CD8-positive, alpha-beta memory T cell (primary cell): ENCODE measurements at regions not wholly inside any gene's neighbourhood (a gene's known extent, or its start where the extent isn't known, plus 50 kb on each side); places are given as distances from the start of the nearest gene placed in this dataset.
"Not testable (repeated sequence)": the region's sequence is repeated elsewhere in the genome, so short reads cannot be mapped to it uniquely, and the experiment has no call there.

ENCODE experiments used
- CTCF ChIA-PET: fragments of 350-600 bp; sonication (Branson Sonifier 250); formaldehyde crosslinking; loops from one replicate; lab custom pipeline; 2021; ENCODE audit warnings: antibody characterized with exemption; lab: Charles Lee
- POLR2A ChIA-PET: fragments of 350-600 bp; sonication (Branson Sonifier 250); formaldehyde crosslinking; loops from one replicate; lab custom pipeline; 2021; ENCODE audit warnings: antibody characterized with exemption; lab: Charles Lee
- DNase-seq, 5 donors: peaks; one replicate each; pipeline versions ENCODE4 v3.0.0 to v3.0.0-alpha.2; 2020 to 2022; ENCODE audit warnings: mixed read lengths in 1 of 5
- H3K27ac ChIP-seq: one replicate; pipeline ENCODE4 v1.7.0; 2013; ENCODE audit warnings: low read depth, mild to moderate bottlenecking, low read length, moderate library complexity
- H3K27me3 ChIP-seq: 2 replicates; pipeline ENCODE4 v1.7.0; 2013; ENCODE audit warnings: low read length, mild to moderate bottlenecking; ENCODE audit not compliant: insufficient read depth, poor library complexity, severe bottlenecking
- H3K36me3 ChIP-seq: 2 replicates; pipeline ENCODE4 v1.7.0; 2013; ENCODE audit warnings: mild to moderate bottlenecking, low read length, moderate library complexity; ENCODE audit not compliant: insufficient read depth
- H3K4me1 ChIP-seq: 2 replicates; pipeline ENCODE4 v1.7.0; 2013; ENCODE audit warnings: mild to moderate bottlenecking, low read length, moderate library complexity; ENCODE audit not compliant: insufficient read depth
- H3K4me3 ChIP-seq: 2 replicates; pipeline ENCODE4 v1.7.0; 2013; ENCODE audit warnings: mild to moderate bottlenecking, low read length
- H3K9me3 ChIP-seq: 2 replicates; pipeline ENCODE4 v1.7.0; 2013; ENCODE audit warnings: mild to moderate bottlenecking, low read length
- H3K27ac Mint-ChIP-seq, 8 donors: one replicate each; pipeline ENCODE4 v1.8.0; 2020 to 2021; ENCODE audit warnings: mixed read lengths in 8 of 8, mild to moderate bottlenecking in 6 of 8, inconsistent platforms in 3 of 8, moderate library complexity in 3 of 8
- H3K27me3 Mint-ChIP-seq, 2 donors: one replicate each; pipeline ENCODE4 v1.8.0; 2020 to 2021; ENCODE audit warnings: mixed read lengths in 2 of 2, mild to moderate bottlenecking in 1 of 2, moderate library complexity in 1 of 2
- H3K36me3 Mint-ChIP-seq, 3 donors: one replicate each; pipeline ENCODE4 v1.8.0; 2020 to 2021; ENCODE audit warnings: mixed read lengths in 3 of 3, inconsistent platforms in 1 of 3, mild to moderate bottlenecking in 1 of 3
- H3K4me1 Mint-ChIP-seq, 3 donors: one replicate each; pipeline ENCODE4 v1.8.0; 2020 to 2021; ENCODE audit warnings: mixed read lengths in 3 of 3, inconsistent platforms in 1 of 3, mild to moderate bottlenecking in 1 of 3
- H3K4me3 Mint-ChIP-seq, 7 donors: one replicate each; pipeline ENCODE4 v1.8.0; 2020 to 2021; ENCODE audit warnings: mixed read lengths in 7 of 7, mild to moderate bottlenecking in 6 of 7, moderate library complexity in 4 of 7, inconsistent platforms in 2 of 7
- H3K9me3 Mint-ChIP-seq, 5 donors: one replicate each; pipeline ENCODE4 v1.8.0; 2020 to 2022; ENCODE audit warnings: mixed read lengths in 5 of 5, mild to moderate bottlenecking in 3 of 5, moderate library complexity in 2 of 5, inconsistent platforms in 1 of 5

- no peak for DNase-seq
- Mint-ChIP-seq H3K9me3 (no peaks in the 10 kb centered on the region), H3K4me1 (no peaks in the 10 kb centered on the region), H3K4me3 (no peak overlapping the region), H3K36me3 (no peaks in the 10 kb centered on the region), H3K27ac (no peak overlapping the region), H3K27me3 (peaks cover 2 to 21% of the 10 kb centered on the region in 2 donors)
- ChIA-PET CTCF (no interaction called here), POLR2A (no interaction called here)
- Histone ChIP-seq H3K9me3 (no peaks in the 10 kb centered on the region), H3K4me3 (no peak overlapping the region), H3K4me1 (no peaks in the 10 kb centered on the region), H3K36me3 (no peaks in the 10 kb centered on the region), H3K27ac (no peak overlapping the region), H3K27me3 (no peaks in the 10 kb centered on the region)
Measured at GRCh38 chr7:113030489-113030888, 56.1 kb downstream of the GPR85 start.

DNA sequence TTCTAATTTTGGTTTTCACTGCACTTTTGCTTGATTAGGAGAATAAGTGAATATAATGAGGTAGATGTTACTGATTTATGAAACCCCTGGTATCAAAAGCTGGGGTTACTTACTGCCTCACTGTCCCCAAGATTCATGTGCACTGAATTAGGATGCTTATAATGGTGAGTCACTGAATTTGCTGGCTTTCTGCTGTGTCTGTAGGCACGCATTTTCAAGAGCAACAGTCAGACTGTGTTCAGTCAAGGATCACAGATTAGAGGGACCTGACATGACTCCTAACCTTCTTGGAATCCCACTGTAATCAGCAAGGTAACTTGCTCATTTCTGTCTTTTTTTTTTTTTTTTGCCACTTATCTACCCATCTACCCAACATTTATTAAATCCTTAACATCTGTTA is 59.7 kb downstream of the GPR85 start:
- Mint-ChIP-seq H3K9me3 (peaks cover 0 to 5% (median 2%) of the 10 kb centered on the region in 5 donors), H3K27ac (no peak overlapping the region), H3K4me1 (no peaks in the 10 kb centered on the region), H3K36me3 (no peaks in the 10 kb centered on the region), H3K4me3 (no peak overlapping the region), H3K27me3 (peaks cover 0 to 7% of the 10 kb centered on the region in 2 donors)
- H3K27ac ChIP-seq = no peak overlapping the region
- no peaks in the 10 kb centered on the region for H3K9me3 ChIP-seq
- H3K4me1 ChIP-seq = no peaks in the 10 kb centered on the region
- no peak overlapping the region for H3K4me3 ChIP-seq
- no peak for DNase-seq
- POLR2A ChIA-PET = no interaction called here
- CTCF ChIA-PET = interaction anchor here (0.6 kb wide), 1 partner anchor 59 kb away, joined by 3 read pairs; no protein-coding TSS in a partner anchor
- no peaks in the 10 kb centered on the region for H3K36me3 ChIP-seq
- no peaks in the 10 kb centered on the region for H3K27me3 ChIP-seq

DNA sequence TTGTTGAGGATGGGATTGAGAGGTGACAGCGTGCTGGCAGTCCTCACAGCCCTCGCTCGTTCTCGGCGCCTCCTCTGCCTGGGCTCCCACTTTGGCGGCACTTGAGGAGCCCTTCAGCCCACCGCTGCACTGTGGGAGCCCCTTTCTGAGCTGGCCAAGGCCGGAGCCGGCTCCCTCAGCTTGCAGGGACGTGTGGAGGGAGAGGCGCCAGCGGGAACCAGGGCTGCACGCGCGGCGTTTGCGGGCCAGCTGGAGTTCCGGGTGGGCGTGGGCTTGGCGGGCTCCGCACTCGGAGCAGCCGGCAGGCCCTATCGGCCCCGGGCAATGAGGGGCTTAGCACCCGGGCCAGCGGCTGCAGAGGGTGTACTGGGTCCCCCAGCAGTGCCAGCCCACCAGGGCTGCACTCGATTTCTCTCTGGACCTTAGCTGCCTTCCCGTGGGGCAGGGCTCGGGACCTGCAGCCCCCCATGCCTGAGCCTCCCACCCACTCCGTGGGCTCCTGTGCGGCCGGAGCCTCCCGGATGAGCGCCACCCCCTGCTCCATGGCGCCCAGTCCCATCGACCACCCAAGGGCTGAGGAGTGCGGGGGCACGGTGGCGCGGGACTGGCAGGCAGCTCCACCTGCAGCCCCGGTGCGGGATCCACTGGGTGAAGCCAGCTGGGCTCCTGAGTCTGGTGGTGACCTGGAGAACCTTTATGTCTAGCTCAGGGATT is 69.3 kb downstream of the GPR85 start:
- H3K4me1 Mint-ChIP-seq, H3K27me3 Mint-ChIP-seq, H3K9me3 ChIP-seq, H3K27ac Mint-ChIP-seq, H3K36me3 ChIP-seq, H3K4me1 ChIP-seq, H3K4me3 Mint-ChIP-seq, H3K36me3 Mint-ChIP-seq, POLR2A ChIA-PET, H3K27ac ChIP-seq, DNase-seq, H3K27me3 ChIP-seq, H3K4me3 ChIP-seq: not testable (repeated sequence)
- peaks cover 0 to 12% (median 2%) of the 10 kb centered on the region in 5 donors for H3K9me3 Mint-ChIP-seq
- CTCF ChIA-PET = interaction anchor here (0.6 kb wide), 1 partner anchor 9 kb away, joined by 4 read pairs; no protein-coding TSS in a partner anchor

DNA sequence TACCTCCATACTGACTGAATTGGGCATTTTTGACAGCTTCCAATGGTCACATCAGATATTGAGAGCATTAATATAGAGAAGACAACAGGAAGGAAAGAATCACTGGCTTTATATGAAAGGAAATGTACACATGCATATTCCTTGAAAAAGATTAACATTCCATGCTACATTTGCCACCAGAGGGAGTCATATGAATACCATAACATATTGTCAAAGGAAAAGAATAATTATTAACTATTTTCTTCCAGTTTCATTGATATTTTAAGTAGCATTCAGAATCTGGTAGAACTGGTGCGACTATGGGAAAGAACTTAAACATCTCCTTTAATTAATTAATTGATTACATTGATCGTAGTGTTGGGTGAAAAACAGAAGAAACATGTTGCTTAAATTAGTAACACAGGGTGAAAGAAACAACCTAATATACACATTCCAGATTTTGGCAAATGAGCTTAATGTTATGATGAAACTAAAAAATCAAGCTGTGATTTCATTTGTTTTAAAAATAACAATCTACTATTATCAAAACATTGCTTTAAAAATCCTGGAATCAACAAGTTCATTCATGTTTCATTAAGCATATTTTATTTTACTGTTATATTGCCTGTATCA is 71.5 kb downstream of the GPR85 start:
- H3K9me3 ChIP-seq = no peaks in the 10 kb centered on the region
- no peaks in the 10 kb centered on the region for H3K4me1 ChIP-seq
- DNase-seq = no peak
- ChIA-PET POLR2A (no interaction called here), CTCF (no interaction called here)
- H3K27me3 Mint-ChIP-seq = peaks cover 0 to 2% of the 10 kb centered on the region in 2 donors
- no peak overlapping the region for H3K4me3 Mint-ChIP-seq
- H3K36me3 ChIP-seq = no peaks in the 10 kb centered on the region
- no peak overlapping the region for H3K4me3 ChIP-seq
- no peaks in the 10 kb centered on the region for H3K4me1 Mint-ChIP-seq
- no peak overlapping the region for H3K27ac ChIP-seq
- H3K27ac Mint-ChIP-seq = no peak overlapping the region
- H3K36me3 Mint-ChIP-seq = peaks cover 0 to 2% (median 0%) of the 10 kb centered on the region in 3 donors
- no peaks in the 10 kb centered on the region for H3K27me3 ChIP-seq
- peaks cover 0 to 10% (median 2%) of the 10 kb centered on the region in 5 donors for H3K9me3 Mint-ChIP-seq

DNA sequence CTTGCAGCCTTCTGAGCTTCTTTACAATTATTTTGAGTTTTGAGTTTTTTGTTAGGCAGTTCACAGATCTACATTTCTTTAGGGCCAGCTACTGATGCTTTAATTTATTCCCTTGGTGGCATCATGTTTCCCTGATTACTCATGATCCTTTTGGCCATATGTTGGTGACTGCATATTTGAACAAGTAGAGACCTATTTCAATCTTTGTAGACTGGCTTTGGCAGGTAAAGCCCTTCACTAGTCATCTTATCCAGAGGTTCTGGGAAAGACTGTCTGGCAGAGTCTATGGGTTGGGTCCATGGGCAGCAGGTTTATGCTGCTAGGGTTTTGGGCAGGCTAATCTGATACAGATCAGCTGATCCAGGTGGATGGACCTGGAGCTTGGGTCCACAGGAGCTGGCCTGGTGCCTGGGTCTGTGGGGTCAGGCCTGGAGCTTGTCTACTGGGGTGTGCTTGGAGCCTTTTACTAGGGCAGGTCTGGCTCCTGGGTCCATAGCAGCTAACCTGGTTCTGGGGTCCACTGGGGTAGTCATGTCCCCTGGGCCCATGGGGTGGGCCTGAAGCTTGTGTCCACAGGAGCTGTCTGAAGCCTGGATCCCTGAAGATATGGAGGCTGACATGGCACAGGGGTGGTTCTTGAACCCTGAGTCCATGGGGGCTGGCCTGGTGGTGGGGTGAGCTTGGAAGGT is 72.7 kb downstream of the GPR85 start:
- H3K4me1 Mint-ChIP-seq = no peaks in the 10 kb centered on the region
- no peaks in the 10 kb centered on the region for H3K27me3 ChIP-seq
- CTCF ChIA-PET = no interaction called here

DNA sequence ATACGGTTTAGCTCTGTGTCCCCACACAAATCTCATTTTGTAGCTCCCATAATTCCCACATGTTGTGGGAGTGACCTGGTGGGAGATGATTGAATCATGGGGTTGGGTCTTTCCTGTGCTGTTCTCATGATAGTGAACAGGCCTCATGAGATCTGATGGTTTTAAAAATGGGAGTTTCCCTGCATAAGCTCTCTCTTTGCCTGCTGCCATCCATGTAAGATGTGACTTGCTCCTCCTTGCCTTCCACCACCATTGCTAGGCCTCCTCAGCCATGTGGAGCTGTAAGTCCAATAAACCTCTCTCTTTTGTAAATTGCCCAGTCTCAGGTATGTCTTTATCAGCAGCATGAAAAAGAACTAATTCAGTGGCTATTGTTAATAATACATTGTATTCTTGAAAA is 73.8 kb downstream of the GPR85 start:
- H3K4me3 ChIP-seq, POLR2A ChIA-PET, H3K4me1 Mint-ChIP-seq, CTCF ChIA-PET, H3K4me1 ChIP-seq, H3K27ac Mint-ChIP-seq, H3K4me3 Mint-ChIP-seq, H3K36me3 Mint-ChIP-seq, H3K27me3 Mint-ChIP-seq, H3K9me3 ChIP-seq, DNase-seq, H3K27ac ChIP-seq, H3K27me3 ChIP-seq, H3K36me3 ChIP-seq: not testable (repeated sequence)
- peaks cover 0 to 10% (median 2%) of the 10 kb centered on the region in 5 donors for H3K9me3 Mint-ChIP-seq

More for the DNA sequence above, 72.7 kb downstream of the GPR85 start:
- Mint-ChIP-seq H3K9me3 (peaks cover 0 to 10% (median 2%) of the 10 kb centered on the region in 5 donors), H3K4me3 (no peak overlapping the region), H3K36me3 (peaks cover 0 to 2% (median 0%) of the 10 kb centered on the region in 3 donors), H3K27ac (no peak overlapping the region), H3K27me3 (peaks cover 0 to 5% of the 10 kb centered on the region in 2 donors)
- Histone ChIP-seq H3K27ac (no peak overlapping the region), H3K36me3 (no peaks in the 10 kb centered on the region), H3K4me3 (no peak overlapping the region), H3K9me3 (no peaks in the 10 kb centered on the region), H3K4me1 (no peaks in the 10 kb centered on the region)
- POLR2A ChIA-PET = no interaction called here
- DNase-seq = no peak

GRCh38 chr7:113010377-113010776 is 76.2 kb downstream of the GPR85 start:
- Histone ChIP-seq H3K27ac (no peak overlapping the region), H3K4me3 (no peak overlapping the region), H3K27me3 (no peaks in the 10 kb centered on the region), H3K4me1 (no peaks in the 10 kb centered on the region), H3K9me3 (no peaks in the 10 kb centered on the region), H3K36me3 (no peaks in the 10 kb centered on the region)
- H3K27ac Mint-ChIP-seq = no peak overlapping the region
- no peaks in the 10 kb centered on the region for H3K4me1 Mint-ChIP-seq
- peaks cover 0 to 2% (median 0%) of the 10 kb centered on the region in 3 donors for H3K36me3 Mint-ChIP-seq
- H3K4me3 Mint-ChIP-seq = no peak overlapping the region
- no peak for DNase-seq
- peaks cover 0 to 5% of the 10 kb centered on the region in 2 donors for H3K27me3 Mint-ChIP-seq
- ChIA-PET POLR2A (no interaction called here), CTCF (no interaction called here)
- peaks cover 0 to 10% (median 3%) of the 10 kb centered on the region in 5 donors for H3K9me3 Mint-ChIP-seq

GRCh38 chr7:113008755-113009154 is 77.9 kb downstream of the GPR85 start:
- H3K27me3 Mint-ChIP-seq = peaks cover 0 to 9% of the 10 kb centered on the region in 2 donors
- H3K4me3 ChIP-seq = no peak overlapping the region
- H3K9me3 ChIP-seq = no peaks in the 10 kb centered on the region
- H3K27ac Mint-ChIP-seq = no peak overlapping the region
- ChIA-PET CTCF (no interaction called here), POLR2A (no interaction called here)
- peaks cover 0 to 10% (median 3%) of the 10 kb centered on the region in 5 donors for H3K9me3 Mint-ChIP-seq
- H3K27me3 ChIP-seq = no peaks in the 10 kb centered on the region
- no peak overlapping the region for H3K27ac ChIP-seq
- no peaks in the 10 kb centered on the region for H3K36me3 ChIP-seq
- H3K4me3 Mint-ChIP-seq = no peak overlapping the region
- peaks cover 0 to 3% (median 2%) of the 10 kb centered on the region in 3 donors for H3K36me3 Mint-ChIP-seq
- no peaks in the 10 kb centered on the region for H3K4me1 ChIP-seq
- DNase-seq = no peak
- no peaks in the 10 kb centered on the region for H3K4me1 Mint-ChIP-seq
